ENCODE measurements at regions not wholly inside any gene's neighbourhood (a gene's known extent, or its start where the extent isn't known, plus 50 kb on each side); places are given as distances from the start of the nearest gene placed in this dataset.

GRCh38 chr12:131564845-131565244 lies 146.0 kb upstream of the SFSWAP start:
- Histone ChIP-seq H3K9ac (no peak overlapping the region), H3K27me3 (ENCODE audit: control insufficient read depth, insufficient read depth, low read length) (no peaks in the 10 kb centered on the region), H3K36me3 (ENCODE audit: control insufficient read depth, insufficient read depth, low read length) (no peaks in the 10 kb centered on the region), H3K27ac (no peak overlapping the region), H3K79me2 (no peaks in the 10 kb centered on the region), H3K9me3 (ENCODE audit: control insufficient read depth, low read length) (no peaks in the 10 kb centered on the region), H3K4me1 (no peaks in the 10 kb centered on the region), H3K4me3 (ENCODE audit: low read depth, low read length) (no peak overlapping the region), H3K4me2 (ENCODE audit: low read length) (no peak overlapping the region), H2AFZ (no peak overlapping the region)
- TF ChIP-seq CTCF (IDR thresholded peaks at IDR 0.05), result no peak

- Histone ChIP-seq H3K4me3 (ENCODE audit: low read depth, low read length) (no peak overlapping the region), H3K36me3 (ENCODE audit: control insufficient read depth, insufficient read depth, low read length) (no peaks in the 10 kb centered on the region), H3K9ac (no peak overlapping the region), H3K9me3 (ENCODE audit: control insufficient read depth, low read length) (no peaks in the 10 kb centered on the region), H3K27me3 (ENCODE audit: control insufficient read depth, insufficient read depth, low read length) (no peaks in the 10 kb centered on the region), H3K4me1 (no peaks in the 10 kb centered on the region), H3K79me2 (no peaks in the 10 kb centered on the region), H2AFZ (no peak overlapping the region), H3K4me2 (ENCODE audit: low read length) (no peak overlapping the region), H3K27ac (no peak overlapping the region)
- no peak for TF ChIP-seq CTCF (IDR thresholded peaks at IDR 0.05)
Measured at GRCh38 chr12:131565267-131566015, 145.4 kb upstream of the SFSWAP start.

GRCh38 chr12:131568336-131568735 lies 142.6 kb upstream of the SFSWAP start:
- Histone ChIP-seq H3K79me2 (no peaks in the 10 kb centered on the region), H3K9me3 (ENCODE audit: control insufficient read depth, low read length) (no peaks in the 10 kb centered on the region), H3K4me2 (ENCODE audit: low read length) (no peak overlapping the region), H3K9ac (no peak overlapping the region), H3K4me1 (no peaks in the 10 kb centered on the region), H3K36me3 (ENCODE audit: control insufficient read depth, insufficient read depth, low read length) (no peaks in the 10 kb centered on the region), H2AFZ (no peak overlapping the region), H3K4me3 (ENCODE audit: low read depth, low read length) (no peak overlapping the region), H3K27ac (no peak overlapping the region), H3K27me3 (ENCODE audit: control insufficient read depth, insufficient read depth, low read length) (no peaks in the 10 kb centered on the region)
- TF ChIP-seq CTCF (IDR thresholded peaks at IDR 0.05), result no peak

GRCh38 chr12:131570596-131570995 lies 140.3 kb upstream of the SFSWAP start:
- no peaks in the 10 kb centered on the region for H3K27me3 ChIP-seq (ENCODE audit: control insufficient read depth, insufficient read depth, low read length)
- H3K4me1 ChIP-seq, result no peaks in the 10 kb centered on the region
- TF ChIP-seq CTCF (IDR thresholded peaks at IDR 0.05), result no peak
- no peak overlapping the region for H3K27ac ChIP-seq
- no peaks in the 10 kb centered on the region for H3K9me3 ChIP-seq (ENCODE audit: control insufficient read depth, low read length)
- no peak overlapping the region for H3K9ac ChIP-seq
- H2AFZ ChIP-seq, result no peak overlapping the region
- H3K36me3 ChIP-seq (ENCODE audit: control insufficient read depth, insufficient read depth, low read length), result no peaks in the 10 kb centered on the region
- no peaks in the 10 kb centered on the region for H3K79me2 ChIP-seq
- H3K4me2 ChIP-seq (ENCODE audit: low read length), result no peak overlapping the region
- H3K4me3 ChIP-seq (ENCODE audit: low read depth, low read length), result no peak overlapping the region

GRCh38 chr12:131571827-131572226 lies 139.1 kb upstream of the SFSWAP start:
- no peaks in the 10 kb centered on the region for H3K4me1 ChIP-seq
- H3K4me3 ChIP-seq (ENCODE audit: low read depth, low read length), result no peak overlapping the region
- H3K79me2 ChIP-seq, result no peaks in the 10 kb centered on the region
- H3K4me2 ChIP-seq (ENCODE audit: low read length), result no peak overlapping the region
- H3K9me3 ChIP-seq (ENCODE audit: control insufficient read depth, low read length), result no peaks in the 10 kb centered on the region
- no peak overlapping the region for H3K9ac ChIP-seq
- no peaks in the 10 kb centered on the region for H3K36me3 ChIP-seq (ENCODE audit: control insufficient read depth, insufficient read depth, low read length)
- TF ChIP-seq CTCF (IDR thresholded peaks at IDR 0.05), result no peak
- no peak overlapping the region for H2AFZ ChIP-seq
- H3K27ac ChIP-seq, result no peak overlapping the region
- H3K27me3 ChIP-seq (ENCODE audit: control insufficient read depth, insufficient read depth, low read length), result no peaks in the 10 kb centered on the region

Measured in parathyroid adenoma (tissue), 2 donors.